ENCODE measurements at regions not wholly inside any gene's neighbourhood (a gene's known extent, or its start where the extent isn't known, plus 50 kb on each side); places are given as distances from the start of the nearest gene placed in this dataset.

- Histone ChIP-seq H3K27me3 (ENCODE audit: control insufficient read depth, insufficient read depth) (no peaks in the 10 kb centered on the region), H3K9me3 (ENCODE audit: control insufficient read depth, low read length) (no peaks in the 10 kb centered on the region), H3K4me1 (ENCODE audit: control insufficient read depth, insufficient read depth, low read length) (no peaks in the 10 kb centered on the region), H3K27ac (ENCODE audit: low read length) (no peak overlapping the region), H3K4me3 (ENCODE audit: low read length) (no peak overlapping the region)
- ATAC-seq (no peak), DNase-seq (no peak)
- intact Hi-C loops (cut with DNase I) = no loop called here
- 71% methylated on average over 4 of the region's 4 CpGs for WGBS
Observed at GRCh38 chr1:192713921-192714320, 78.0 kb downstream of the RGS13 start.

GRCh38 chr1:192724670-192725069, 84.2 kb upstream of the RGS2 start:
- no peaks in the 10 kb centered on the region for H3K27me3 ChIP-seq (ENCODE audit: control insufficient read depth, insufficient read depth)
- H3K4me1 ChIP-seq (ENCODE audit: control insufficient read depth, insufficient read depth, low read length) = peaks cover 4% of the 10 kb centered on the region
- DNase-seq (no peak), ATAC-seq (no peak)
- no peak overlapping the region for H3K27ac ChIP-seq (ENCODE audit: low read length)
- WGBS = 87% methylated on average over 4 of the region's 4 CpGs
- no peaks in the 10 kb centered on the region for H3K9me3 ChIP-seq (ENCODE audit: control insufficient read depth, low read length)
- no peak overlapping the region for H3K4me3 ChIP-seq (ENCODE audit: low read length)
- intact Hi-C loops (cut with DNase I) = no loop called here

GRCh38 chr1:192726820-192727504, 81.9 kb upstream of the RGS2 start:
- ATAC-seq = no peak
- Histone ChIP-seq H3K4me3 (ENCODE audit: low read length) (no peak overlapping the region), H3K27me3 (ENCODE audit: control insufficient read depth, insufficient read depth) (no peaks in the 10 kb centered on the region), H3K9me3 (ENCODE audit: control insufficient read depth, low read length) (no peaks in the 10 kb centered on the region), H3K27ac (ENCODE audit: low read length) (no peak overlapping the region), H3K4me1 (ENCODE audit: control insufficient read depth, insufficient read depth, low read length) (peaks cover 4% of the 10 kb centered on the region)
- 81% methylated on average over 6 of the region's 6 CpGs for WGBS
- intact Hi-C loops (cut with DNase I) = no loop called here
- no peak for DNase-seq

- peaks cover 4% of the 10 kb centered on the region for H3K4me1 ChIP-seq (ENCODE audit: control insufficient read depth, insufficient read depth, low read length)
- ATAC-seq (no peak), DNase-seq (no peak)
- H3K27ac ChIP-seq (ENCODE audit: low read length) = no peak overlapping the region
- no peaks in the 10 kb centered on the region for H3K27me3 ChIP-seq (ENCODE audit: control insufficient read depth, insufficient read depth)
- H3K9me3 ChIP-seq (ENCODE audit: control insufficient read depth, low read length) = no peaks in the 10 kb centered on the region
- intact Hi-C loops (cut with DNase I) = no loop called here
- H3K4me3 ChIP-seq (ENCODE audit: low read length) = no peak overlapping the region
Observed at GRCh38 chr1:192729500-192729899, 79.3 kb upstream of the RGS2 start.

GRCh38 chr1:192730198-192730597, 78.6 kb upstream of the RGS2 start:
- Histone ChIP-seq H3K4me3 (ENCODE audit: low read length) (no peak overlapping the region), H3K27me3 (ENCODE audit: control insufficient read depth, insufficient read depth) (no peaks in the 10 kb centered on the region), H3K27ac (ENCODE audit: low read length) (no peak overlapping the region), H3K4me1 (ENCODE audit: control insufficient read depth, insufficient read depth, low read length) (peaks cover 4% of the 10 kb centered on the region), H3K9me3 (ENCODE audit: control insufficient read depth, low read length) (no peaks in the 10 kb centered on the region)
- ATAC-seq = no peak
- DNase-seq = no peak
- intact Hi-C loops (cut with DNase I) = no loop called here

GRCh38 chr1:192732787-192733186, 76.1 kb upstream of the RGS2 start:
- H3K27me3 ChIP-seq (ENCODE audit: control insufficient read depth, insufficient read depth) = no peaks in the 10 kb centered on the region
- WGBS = 97% methylated on average over 2 of the region's 2 CpGs
- no peaks in the 10 kb centered on the region for H3K9me3 ChIP-seq (ENCODE audit: control insufficient read depth, low read length)
- H3K4me1 ChIP-seq (ENCODE audit: control insufficient read depth, insufficient read depth, low read length) = no peaks in the 10 kb centered on the region
- no peak for ATAC-seq
- H3K27ac ChIP-seq (ENCODE audit: low read length) = no peak overlapping the region
- intact Hi-C loops (cut with DNase I) = no loop called here
- no peak for DNase-seq
- no peak overlapping the region for H3K4me3 ChIP-seq (ENCODE audit: low read length)

GRCh38 chr1:192735298-192735915, 73.4 kb upstream of the RGS2 start:
- no peak for ATAC-seq
- H3K4me3 ChIP-seq (ENCODE audit: low read length) = no peak overlapping the region
- intact Hi-C loops (cut with DNase I) = no loop called here
- H3K27ac ChIP-seq (ENCODE audit: low read length) = no peak overlapping the region
- no peaks in the 10 kb centered on the region for H3K27me3 ChIP-seq (ENCODE audit: control insufficient read depth, insufficient read depth)
- H3K9me3 ChIP-seq (ENCODE audit: control insufficient read depth, low read length) = no peaks in the 10 kb centered on the region
- DNase-seq = no peak
- H3K4me1 ChIP-seq (ENCODE audit: control insufficient read depth, insufficient read depth, low read length) = no peaks in the 10 kb centered on the region
- 65% methylated on average over 3 of the region's 3 CpGs for WGBS

GRCh38 chr1:192737306-192737705, 71.5 kb upstream of the RGS2 start:
- WGBS = 58% methylated on average over 6 of the region's 6 CpGs
- Histone ChIP-seq H3K27me3 (ENCODE audit: control insufficient read depth, insufficient read depth) (no peaks in the 10 kb centered on the region), H3K9me3 (ENCODE audit: control insufficient read depth, low read length) (no peaks in the 10 kb centered on the region), H3K27ac (ENCODE audit: low read length) (no peak overlapping the region), H3K4me1 (ENCODE audit: control insufficient read depth, insufficient read depth, low read length) (no peaks in the 10 kb centered on the region), H3K4me3 (ENCODE audit: low read length) (no peak overlapping the region)
- ATAC-seq = no peak
- no peak for DNase-seq
- intact Hi-C loops (cut with DNase I) = no loop called here

- Histone ChIP-seq H3K27ac (ENCODE audit: low read length) (no peak overlapping the region), H3K4me1 (ENCODE audit: control insufficient read depth, insufficient read depth, low read length) (no peaks in the 10 kb centered on the region), H3K9me3 (ENCODE audit: control insufficient read depth, low read length) (no peaks in the 10 kb centered on the region), H3K4me3 (ENCODE audit: low read length) (no peak overlapping the region), H3K27me3 (ENCODE audit: control insufficient read depth, insufficient read depth) (no peaks in the 10 kb centered on the region)
- intact Hi-C loops (cut with DNase I) = no loop called here
- WGBS = 96% methylated on average over 11 of the region's 11 CpGs
- DNase-seq = no peak
- ATAC-seq = no peak
Observed at GRCh38 chr1:192739476-192740184, 69.2 kb upstream of the RGS2 start.

GRCh38 chr1:192740214-192740613, 68.6 kb upstream of the RGS2 start:
- intact Hi-C loops (cut with DNase I) = no loop called here
- Histone ChIP-seq H3K27me3 (ENCODE audit: control insufficient read depth, insufficient read depth) (no peaks in the 10 kb centered on the region), H3K9me3 (ENCODE audit: control insufficient read depth, low read length) (no peaks in the 10 kb centered on the region), H3K4me1 (ENCODE audit: control insufficient read depth, insufficient read depth, low read length) (no peaks in the 10 kb centered on the region), H3K27ac (ENCODE audit: low read length) (no peak overlapping the region), H3K4me3 (ENCODE audit: low read length) (no peak overlapping the region)
- no peak for ATAC-seq
- no peak for DNase-seq
- 100% methylated on average over 1 of the region's 1 CpG for WGBS

GRCh38 chr1:192741095-192741494, 67.7 kb upstream of the RGS2 start:
- DNase-seq = no peak
- WGBS = 90% methylated on average over 3 of the region's 3 CpGs
- intact Hi-C loops (cut with DNase I) = no loop called here
- H3K9me3 ChIP-seq (ENCODE audit: control insufficient read depth, low read length) = no peaks in the 10 kb centered on the region
- no peak overlapping the region for H3K4me3 ChIP-seq (ENCODE audit: low read length)
- H3K27me3 ChIP-seq (ENCODE audit: control insufficient read depth, insufficient read depth) = no peaks in the 10 kb centered on the region
- no peaks in the 10 kb centered on the region for H3K4me1 ChIP-seq (ENCODE audit: control insufficient read depth, insufficient read depth, low read length)
- no peak overlapping the region for H3K27ac ChIP-seq (ENCODE audit: low read length)
- no peak for ATAC-seq

Measured in right cardiac atrium (tissue), 5 donors.